IPS DF 6.9 (cell line): ENCODE measurements at regions not wholly inside any gene's neighbourhood (a gene's known extent, or its start where the extent isn't known, plus 50 kb on each side); places are given as distances from the start of the nearest gene placed in this dataset.

Source experiments
- DNase-seq: peaks from one replicate; pipeline ENCODE4 v3.0.0-alpha.2; 2013; ENCODE audit warnings: low read depth, low spot score
- H3K27ac ChIP-seq: one replicate; pipeline ENCODE4 v1.5.1; 2013; ENCODE audit warnings: low read length, control low read depth
- H3K27me3 ChIP-seq: 2 replicates; pipeline ENCODE4 v1.6.1; 2013; ENCODE audit warnings: mild to moderate bottlenecking, low read length; ENCODE audit not compliant: control insufficient read depth, insufficient read depth
- H3K36me3 ChIP-seq: 2 replicates; pipeline ENCODE4 v1.6.1; 2013; ENCODE audit warnings: low read length; ENCODE audit not compliant: control insufficient read depth, insufficient read depth
- H3K4me1 ChIP-seq: 2 replicates; pipeline ENCODE4 v1.6.1; 2013; ENCODE audit warnings: low read length; ENCODE audit not compliant: control insufficient read depth, insufficient read depth
- H3K4me3 ChIP-seq: 2 replicates; pipeline ENCODE4 v1.5.1; 2013; ENCODE audit warnings: mild to moderate bottlenecking, low read length
- H3K9me3 ChIP-seq: 2 replicates; pipeline ENCODE4 v1.6.1; 2013; ENCODE audit warnings: low read length, inconsistent platforms; ENCODE audit not compliant: control insufficient read depth, insufficient read depth
- WGBS: extraction: QIAGEN DNeasy Blood & Tissue Kit; methylation state at CpG from one replicate; pipeline ENCODE4 v1.1.7; 2013; ENCODE audit warnings: mixed read lengths, missing lambda C conversion rate; ENCODE audit not compliant: insufficient read length, insufficient coverage; 5-methylcytosine and 5-hydroxymethylcytosine counted together

- no peaks in the 10 kb centered on the region for H3K9me3 ChIP-seq
- WGBS = no CpG with 5 or more reads among the region's 6 CpGs
- no peaks in the 10 kb centered on the region for H3K27me3 ChIP-seq
- no peak for DNase-seq
- H3K4me1 ChIP-seq = no peaks in the 10 kb centered on the region
- H3K36me3 ChIP-seq = no peaks in the 10 kb centered on the region
- no peak overlapping the region for H3K4me3 ChIP-seq
- H3K27ac ChIP-seq = no peak overlapping the region
Observed at GRCh38 chr13:24606486-24607170, 73.6 kb upstream of the ATP12A start.

GRCh38 chr13:24610956-24611355, 69.3 kb upstream of the ATP12A start:
- no peaks in the 10 kb centered on the region for H3K27me3 ChIP-seq
- no peaks in the 10 kb centered on the region for H3K4me1 ChIP-seq
- H3K36me3 ChIP-seq = no peaks in the 10 kb centered on the region
- no peaks in the 10 kb centered on the region for H3K9me3 ChIP-seq
- DNase-seq = no peak
- H3K27ac ChIP-seq = no peak overlapping the region
- no CpG with 5 or more reads among the region's 3 CpGs for WGBS
- no peak overlapping the region for H3K4me3 ChIP-seq

- H3K4me3 ChIP-seq = no peak overlapping the region
- no peak for DNase-seq
- H3K4me1 ChIP-seq = no peaks in the 10 kb centered on the region
- no peak overlapping the region for H3K27ac ChIP-seq
- no peaks in the 10 kb centered on the region for H3K36me3 ChIP-seq
- no peaks in the 10 kb centered on the region for H3K9me3 ChIP-seq
- no peaks in the 10 kb centered on the region for H3K27me3 ChIP-seq
- WGBS = no CpG with 5 or more reads among the region's 9 CpGs
Observed at GRCh38 chr13:24612726-24613125, 67.5 kb upstream of the ATP12A start.

- Histone ChIP-seq H3K27me3 (no peaks in the 10 kb centered on the region), H3K27ac (no peak overlapping the region), H3K9me3 (no peaks in the 10 kb centered on the region), H3K4me3 (no peak overlapping the region), H3K4me1 (no peaks in the 10 kb centered on the region), H3K36me3 (no peaks in the 10 kb centered on the region)
- DNase-seq = no peak
- no CpG with 5 or more reads among the region's 3 CpGs for WGBS
Observed at GRCh38 chr13:24613128-24613527, 67.1 kb upstream of the ATP12A start.

GRCh38 chr13:24613755-24614154, 66.5 kb upstream of the ATP12A start:
- no peaks in the 10 kb centered on the region for H3K9me3 ChIP-seq
- WGBS = no CpG with 5 or more reads among the region's 11 CpGs
- H3K27me3 ChIP-seq = no peaks in the 10 kb centered on the region
- no peak for DNase-seq
- no peaks in the 10 kb centered on the region for H3K36me3 ChIP-seq
- no peak overlapping the region for H3K4me3 ChIP-seq
- H3K27ac ChIP-seq = no peak overlapping the region
- no peaks in the 10 kb centered on the region for H3K4me1 ChIP-seq

- H3K4me3 ChIP-seq = no peak overlapping the region
Observed at GRCh38 chr13:24614306-24615080, 65.7 kb upstream of the ATP12A start.

GRCh38 chr13:24615114-24615513, 65.1 kb upstream of the ATP12A start:
- Histone ChIP-seq H3K27ac (no peak overlapping the region), H3K27me3 (no peaks in the 10 kb centered on the region), H3K9me3 (no peaks in the 10 kb centered on the region), H3K36me3 (no peaks in the 10 kb centered on the region), H3K4me1 (no peaks in the 10 kb centered on the region), H3K4me3 (no peak overlapping the region)
- WGBS = no CpG with 5 or more reads among the region's 9 CpGs
- no peak for DNase-seq

More at GRCh38 chr13:24614306-24615080, 65.7 kb upstream of the ATP12A start:
- Histone ChIP-seq H3K4me1 (no peaks in the 10 kb centered on the region), H3K9me3 (no peaks in the 10 kb centered on the region), H3K36me3 (no peaks in the 10 kb centered on the region), H3K27me3 (no peaks in the 10 kb centered on the region), H3K27ac (no peak overlapping the region)
- DNase-seq = no peak
- no CpG with 5 or more reads among the region's 15 CpGs for WGBS

- no peaks in the 10 kb centered on the region for H3K36me3 ChIP-seq
- no peaks in the 10 kb centered on the region for H3K9me3 ChIP-seq
- DNase-seq = no peak
- WGBS = no CpG with 5 or more reads among the region's 9 CpGs
- H3K27me3 ChIP-seq = no peaks in the 10 kb centered on the region
- no peaks in the 10 kb centered on the region for H3K4me1 ChIP-seq
- no peak overlapping the region for H3K4me3 ChIP-seq
- H3K27ac ChIP-seq = no peak overlapping the region
Observed at GRCh38 chr13:24615911-24616472, 64.2 kb upstream of the ATP12A start.

GRCh38 chr13:24616514-24616913, 63.7 kb upstream of the ATP12A start:
- Histone ChIP-seq H3K4me3 (no peak overlapping the region), H3K27me3 (no peaks in the 10 kb centered on the region), H3K36me3 (no peaks in the 10 kb centered on the region), H3K9me3 (no peaks in the 10 kb centered on the region), H3K27ac (no peak overlapping the region), H3K4me1 (no peaks in the 10 kb centered on the region)
- DNase-seq = no peak
- WGBS = no CpG with 5 or more reads among the region's 4 CpGs

GRCh38 chr13:24617256-24618010, 62.8 kb upstream of the ATP12A start:
- H3K27ac ChIP-seq = no peak overlapping the region
- no peaks in the 10 kb centered on the region for H3K9me3 ChIP-seq
- H3K27me3 ChIP-seq = no peaks in the 10 kb centered on the region
- H3K4me3 ChIP-seq = no peak overlapping the region
- no peaks in the 10 kb centered on the region for H3K36me3 ChIP-seq
- H3K4me1 ChIP-seq = no peaks in the 10 kb centered on the region
- DNase-seq = no peak
- WGBS = no CpG with 5 or more reads among the region's 12 CpGs
